ENCODE measurements at regions not wholly inside any gene's neighbourhood (a gene's known extent, or its start where the extent isn't known, plus 50 kb on each side); places are given as distances from the start of the nearest gene placed in this dataset.

GRCh38 chr18:60624207-60624606 lies 251.6 kb upstream of the MC4R start (continued):
- TF ChIP-seq CTCF (IDR thresholded peaks at IDR 0.05; ENCODE audit: control extremely low read depth in 1 of 3, insufficient read depth in 1 of 3, low read depth in 1 of 3, low read length in 3 of 3), result no peak
- no peak for TF ChIP-seq TBP (IDR thresholded peaks at IDR 0.05; ENCODE audit: low read depth, low read length)
- TF ChIP-seq TCF12 (IDR thresholded peaks at IDR 0.05; ENCODE audit: low read depth, low read length), result no peak
- no peak for TF ChIP-seq E2F6 (IDR thresholded peaks at IDR 0.05)

All from H1 (cell line).